Peyer's patch (tissue), 4 donors: ENCODE measurements at regions not wholly inside any gene's neighbourhood (a gene's known extent, or its start where the extent isn't known, plus 50 kb on each side); places are given as distances from the start of the nearest gene placed in this dataset.

Source experiments
- CTCF ChIP-seq, 6 experiments: fragments of 450-650 bp in 4 of 6; fragments of 200-600 bp in 2 of 6; sonication (generic) in 1 of 6; IDR thresholded peaks; one replicate each; pipeline ENCODE4 v1.5.1; 2017 to 2019; ENCODE audit warnings: antibody characterized with exemption in 6 of 6, mild to moderate bottlenecking in 3 of 6, moderate library complexity in 1 of 6
- POLR2A ChIP-seq, 2 donors: fragments of 450-650 bp; IDR thresholded peaks; one replicate each; pipeline ENCODE4 v1.5.1; 2017; ENCODE audit warnings: antibody characterized with exemption in 2 of 2, mild to moderate bottlenecking in 2 of 2, moderate library complexity in 2 of 2

GRCh38 chr1:187839873-187840272, 1011.1 kb downstream of the PLA2G4A start:
- TF ChIP-seq CTCF (IDR thresholded peaks at IDR 0.05) (no peak), POLR2A (IDR thresholded peaks at IDR 0.05) (no peak)
